ENCODE measurements at regions not wholly inside any gene's neighbourhood (a gene's known extent, or its start where the extent isn't known, plus 50 kb on each side); places are given as distances from the start of the nearest gene placed in this dataset.
A peak's percentile ranks its signal among the peaks of the same experiment; 100 is the strongest.
"Not testable (repeated sequence)": the region's sequence is repeated elsewhere in the genome, so short reads cannot be mapped to it uniquely, and the experiment has no call there.

DNA sequence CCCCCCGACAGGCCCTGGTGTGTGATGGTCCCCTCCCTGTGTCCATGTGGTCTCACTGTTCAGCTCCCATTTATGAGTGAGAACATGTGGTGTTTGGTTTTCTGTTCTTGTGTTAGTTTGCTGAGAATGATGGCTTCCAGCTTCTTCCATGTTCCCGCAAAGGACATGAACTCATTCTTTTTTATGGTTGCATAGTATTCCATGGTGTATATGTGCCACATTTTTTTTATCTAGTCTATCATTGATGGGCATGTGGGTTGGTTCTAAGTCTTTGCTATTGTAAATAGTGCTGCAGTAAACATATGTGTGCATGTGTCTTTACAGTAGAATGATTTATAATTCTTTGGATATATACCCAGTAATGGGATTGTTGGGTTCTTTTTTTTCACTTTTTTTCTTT, 117.9 kb downstream of the ARL4C start:
- DNase-seq; H3K27ac Mint-ChIP-seq; H3K36me3 Mint-ChIP-seq; H3K27me3 Mint-ChIP-seq; H3K9me3 Mint-ChIP-seq; ATAC-seq (ENCODE audit: low read depth); H3K4me3 Mint-ChIP-seq; H3K4me1 Mint-ChIP-seq: not testable (repeated sequence)
- POLR2A ChIA-PET, result interaction anchor here (0.7 kb wide), 1 partner anchor 17 kb away, joined by 5 read pairs; no protein-coding TSS in a partner anchor

DNA sequence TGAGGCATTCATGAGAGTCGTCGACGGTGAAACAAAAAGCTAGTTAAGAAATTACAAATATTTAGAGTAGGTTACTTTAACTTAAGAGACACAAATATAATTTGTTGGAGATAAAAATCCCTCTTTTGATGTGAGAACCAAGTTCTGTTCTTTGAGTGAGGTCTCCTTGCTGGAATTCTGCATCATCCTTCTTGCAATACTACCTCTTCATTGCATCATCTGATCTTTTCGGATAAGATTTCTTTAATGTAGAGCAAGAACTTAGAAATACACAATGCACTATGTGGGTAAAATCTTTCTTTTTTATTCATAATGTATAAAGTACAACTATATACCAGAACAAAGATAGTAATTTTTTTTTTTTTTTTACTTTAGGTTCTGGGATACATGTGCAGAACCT, 118.4 kb downstream of the ARL4C start:
- POLR2A ChIA-PET, result interaction anchor here (0.7 to 1.1 kb wide), 2 partner anchors 18 to 68 kb away, joined by 3 to 5 read pairs; no protein-coding TSS in a partner anchor
- H3K27me3 Mint-ChIP-seq, result no peaks in the 10 kb centered on the region
- H3K4me1 Mint-ChIP-seq, result peaks cover 6% of the 10 kb centered on the region
- DNase-seq (no peak), ATAC-seq (ENCODE audit: low read depth) (no peak)
- no peak overlapping the region for H3K27ac Mint-ChIP-seq
- no peak overlapping the region for H3K4me3 Mint-ChIP-seq
- H3K9me3 Mint-ChIP-seq, result no peaks in the 10 kb centered on the region
- H3K36me3 Mint-ChIP-seq, result peaks cover 5% of the 10 kb centered on the region

DNA sequence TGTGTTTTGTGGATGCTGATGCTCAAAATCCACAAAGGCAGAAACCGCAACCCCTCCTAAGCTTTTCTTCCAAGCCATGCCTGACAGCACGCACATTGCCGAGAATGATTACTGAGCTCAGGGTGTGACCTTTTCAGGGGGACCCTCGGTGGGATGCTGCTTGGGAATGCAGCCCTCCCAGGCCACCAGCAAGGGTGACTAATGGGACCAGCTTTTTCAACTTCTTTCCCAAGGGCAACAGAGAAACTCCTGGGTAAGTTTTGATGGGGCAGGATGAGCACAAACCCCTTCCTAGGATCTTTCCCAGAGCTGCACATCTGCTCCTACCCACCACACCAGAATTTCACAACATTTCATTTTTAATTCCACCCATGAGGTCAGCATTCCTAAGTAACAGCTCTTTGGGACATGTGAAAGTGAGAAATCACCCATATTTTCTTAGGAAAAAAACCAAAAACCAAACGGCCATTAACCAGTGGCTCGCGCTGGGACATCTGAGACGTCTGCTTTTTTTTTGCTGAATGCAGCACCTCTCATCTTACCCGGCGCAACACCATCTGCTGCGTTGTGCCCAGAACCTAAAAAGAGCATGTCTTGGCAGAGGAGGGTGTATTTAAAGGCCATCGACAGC, 119.0 kb downstream of the ARL4C start:
- no peaks in the 10 kb centered on the region for H3K9me3 Mint-ChIP-seq
- no peak overlapping the region for H3K4me3 Mint-ChIP-seq
- peaks cover 12% of the 10 kb centered on the region for H3K4me1 Mint-ChIP-seq
- H3K36me3 Mint-ChIP-seq, result peaks cover 7% of the 10 kb centered on the region
- ATAC-seq (ENCODE audit: low read depth) (no peak), DNase-seq (no peak)
- no peaks in the 10 kb centered on the region for H3K27me3 Mint-ChIP-seq
- H3K27ac Mint-ChIP-seq, result no peak overlapping the region
- POLR2A ChIA-PET, result interaction anchor here (1.1 kb wide), 1 partner anchor 69 kb away, joined by 3 read pairs; no protein-coding TSS in a partner anchor

DNA sequence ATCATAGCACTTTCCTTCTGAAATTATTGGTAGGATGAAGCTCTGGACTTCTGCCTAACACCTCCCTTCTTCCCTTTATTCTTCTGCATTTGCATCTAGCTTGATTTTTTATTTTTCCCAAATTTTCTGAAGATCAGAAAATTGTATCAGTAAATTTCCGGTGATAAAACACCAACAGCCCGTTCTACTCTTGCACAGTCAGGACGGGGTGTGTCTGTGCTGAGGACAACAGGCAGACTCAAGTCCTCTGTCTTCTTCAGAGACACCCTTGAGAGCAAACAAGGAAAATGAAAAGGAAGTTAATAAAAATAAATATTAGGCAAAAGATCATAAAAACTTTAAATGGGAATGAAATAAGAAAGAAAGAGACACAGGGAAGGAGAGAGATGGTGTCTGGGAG, 120.7 kb downstream of the ARL4C start:
- H3K4me3 Mint-ChIP-seq, result no peak overlapping the region
- ATAC-seq (ENCODE audit: low read depth) (no peak), DNase-seq (no peak)
- H3K27ac Mint-ChIP-seq, result no peak overlapping the region
- POLR2A ChIA-PET, result no interaction called here
- H3K36me3 Mint-ChIP-seq, result peaks cover 8% of the 10 kb centered on the region
- H3K27me3 Mint-ChIP-seq, result no peaks in the 10 kb centered on the region
- peaks cover 27% of the 10 kb centered on the region for H3K4me1 Mint-ChIP-seq
- no peaks in the 10 kb centered on the region for H3K9me3 Mint-ChIP-seq

DNA sequence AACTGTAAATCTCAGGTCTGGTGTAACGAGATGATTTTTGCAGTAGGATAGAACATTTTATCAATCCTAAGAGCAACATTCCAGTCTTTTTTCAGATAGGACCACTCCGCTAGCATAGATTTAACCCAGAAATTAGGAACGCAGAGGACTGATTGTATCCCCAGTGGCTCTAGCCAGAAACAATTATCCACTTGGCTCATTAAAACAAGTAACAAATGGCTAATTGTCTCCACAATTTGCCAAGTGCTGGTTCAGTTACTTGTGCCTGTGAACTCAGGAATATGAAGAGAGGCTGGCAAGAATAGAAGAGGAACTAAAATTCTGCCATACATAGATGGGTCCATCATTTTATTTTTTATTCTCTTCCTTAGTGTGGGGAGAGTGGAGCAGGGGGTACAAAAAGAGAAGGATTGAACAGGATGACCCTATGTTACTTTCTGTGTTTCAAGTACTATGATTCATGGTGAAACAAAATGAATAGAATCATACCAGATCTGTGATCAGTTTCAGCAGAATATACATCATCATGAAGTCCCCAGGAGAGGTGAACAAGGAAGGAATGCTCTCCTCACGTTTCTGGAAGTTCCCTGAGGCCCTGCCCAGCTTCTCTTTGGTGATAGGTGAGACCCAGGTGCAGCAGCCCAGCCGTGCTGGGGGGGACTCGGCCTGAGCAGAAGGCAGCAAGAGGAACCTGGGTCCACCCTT, 121.6 kb downstream of the ARL4C start:
- POLR2A ChIA-PET, result no interaction called here
- peaks cover 35% of the 10 kb centered on the region for H3K4me1 Mint-ChIP-seq
- no peak overlapping the region for H3K4me3 Mint-ChIP-seq
- no peak for ATAC-seq (ENCODE audit: low read depth)
- no peaks in the 10 kb centered on the region for H3K27me3 Mint-ChIP-seq
- H3K9me3 Mint-ChIP-seq, result no peaks in the 10 kb centered on the region
- no peak overlapping the region for H3K27ac Mint-ChIP-seq
- no peak for DNase-seq
- peaks cover 8% of the 10 kb centered on the region for H3K36me3 Mint-ChIP-seq

DNA sequence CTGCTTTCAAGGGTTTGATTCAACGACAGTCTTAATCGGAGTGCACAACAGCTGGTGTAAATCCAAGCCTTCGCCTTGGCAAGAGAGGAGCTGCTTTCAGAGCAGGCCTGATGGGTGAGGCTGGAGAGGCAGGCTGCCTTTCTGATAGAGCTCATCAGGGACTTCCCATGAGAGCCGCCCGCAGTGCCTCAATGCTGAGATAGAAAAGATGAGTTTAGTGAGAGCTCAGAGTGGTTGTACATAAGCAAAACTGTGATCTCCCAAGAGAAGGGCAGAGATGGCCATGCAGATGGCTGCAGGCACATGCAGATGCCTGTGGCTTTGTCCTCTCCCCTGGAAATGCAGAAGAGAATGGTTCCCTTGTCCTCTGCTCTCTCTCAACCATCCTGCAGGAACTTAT, 122.1 kb downstream of the ARL4C start:
- ATAC-seq (ENCODE audit: low read depth) (no peak), DNase-seq (no peak)
- H3K27me3 Mint-ChIP-seq, result no peaks in the 10 kb centered on the region
- peaks cover 40% of the 10 kb centered on the region for H3K4me1 Mint-ChIP-seq
- no peaks in the 10 kb centered on the region for H3K9me3 Mint-ChIP-seq
- POLR2A ChIA-PET, result interaction anchor here (2.3 to 3.3 kb wide), 2 partner anchors 80 to 121 kb away, joined by 10 to 17 read pairs; partner anchors contain the start of gene ARL4C
- no peak overlapping the region for H3K27ac Mint-ChIP-seq
- no peak overlapping the region for H3K4me3 Mint-ChIP-seq
- peaks cover 8% of the 10 kb centered on the region for H3K36me3 Mint-ChIP-seq

DNA sequence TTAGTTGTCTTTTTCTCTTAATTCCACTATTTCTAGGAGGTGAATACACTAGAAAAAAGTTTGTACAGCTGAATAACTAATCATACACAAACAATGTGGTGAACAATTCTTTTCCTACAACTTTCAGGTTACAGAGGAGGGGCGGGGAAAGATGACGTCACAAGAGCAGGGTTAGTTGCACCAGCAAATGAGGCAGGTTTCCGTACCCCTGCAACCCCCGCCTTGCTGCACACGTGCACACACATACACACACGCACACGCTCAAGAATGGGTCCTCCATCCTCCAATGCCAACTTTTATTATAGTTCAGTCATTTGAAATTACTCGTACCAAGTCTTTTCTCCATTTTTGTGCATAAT, 122.8 kb downstream of the ARL4C start:
- POLR2A ChIA-PET, result interaction anchor here (0.8 to 3.6 kb wide), 10 partner anchors 8 to 122 kb away, joined by 3 to 34 read pairs (median 7); partner anchors contain the start of gene ARL4C
- Mint-ChIP-seq H3K36me3 (peaks cover 5% of the 10 kb centered on the region), H3K4me1 (peaks cover 44% of the 10 kb centered on the region), H3K27ac (peak overlapping the region; percentile 88), H3K9me3 (no peaks in the 10 kb centered on the region), H3K27me3 (no peaks in the 10 kb centered on the region), H3K4me3 (no peak overlapping the region)
- DNase-seq, result no peak
- no peak for ATAC-seq (ENCODE audit: low read depth)

DNA sequence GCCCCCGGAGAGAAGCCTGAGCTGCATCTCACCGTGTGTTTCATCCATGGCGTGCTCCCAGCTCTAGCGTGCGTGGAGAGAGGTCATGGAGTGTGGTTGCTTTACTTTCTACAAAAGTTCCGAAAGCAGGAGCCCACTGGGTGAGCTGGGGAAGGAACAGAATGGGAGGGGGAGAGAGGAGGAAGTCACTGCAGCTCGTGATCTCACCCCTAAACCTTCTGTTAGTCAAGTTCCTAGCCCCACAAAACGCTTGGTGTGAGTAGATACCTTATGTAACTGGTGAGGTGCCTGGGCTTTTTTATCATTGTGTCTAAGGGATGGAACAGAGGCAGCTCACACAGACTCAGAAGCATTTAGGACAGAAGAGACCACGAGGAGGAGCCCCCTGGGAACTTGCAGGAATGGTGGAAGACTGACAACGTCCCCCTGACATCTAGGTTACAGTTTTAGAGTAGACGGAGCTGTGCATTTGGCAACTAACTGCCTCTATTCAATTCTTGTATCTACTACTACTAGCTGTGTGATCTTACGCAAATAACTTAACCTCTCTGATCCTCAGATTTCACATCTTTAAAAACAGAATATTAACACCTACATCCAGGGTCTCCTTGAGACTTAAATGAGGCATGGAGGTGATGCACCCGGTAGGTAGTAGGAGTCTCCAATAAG, 123.3 kb downstream of the ARL4C start:
- Mint-ChIP-seq H3K36me3 (peaks cover 3% of the 10 kb centered on the region), H3K27me3 (no peaks in the 10 kb centered on the region), H3K4me3 (peak overlapping the region; percentile 68), H3K27ac (peak overlapping the region; percentile 88), H3K9me3 (no peaks in the 10 kb centered on the region), H3K4me1 (peaks cover 49% of the 10 kb centered on the region)
- POLR2A ChIA-PET, result interaction anchor here (0.6 to 3.6 kb wide), 17 partner anchors 8 to 123 kb away, joined by 3 to 34 read pairs (median 5); partner anchors contain the start of gene ARL4C
- DNase-seq (no peak), ATAC-seq (ENCODE audit: low read depth) (peak; percentile 38)

DNA sequence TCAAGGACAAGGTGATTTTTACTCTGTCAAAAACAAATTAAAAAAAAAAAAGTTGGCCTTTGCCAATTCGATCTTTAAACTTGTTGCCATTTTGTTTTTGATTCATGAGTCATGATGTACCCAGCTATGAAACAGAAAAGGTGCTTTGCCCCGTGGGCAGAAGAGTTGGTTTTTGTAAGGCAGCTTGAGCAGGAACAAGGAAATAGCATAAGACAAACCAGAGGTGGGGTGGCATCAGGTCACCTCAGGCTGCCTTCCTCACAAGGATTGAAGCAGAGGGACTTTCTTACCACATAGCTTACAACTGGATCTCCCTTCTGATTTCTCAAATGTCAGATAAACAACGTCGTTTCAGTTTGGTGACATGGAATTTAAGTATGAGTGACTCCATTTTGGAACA, 123.8 kb downstream of the ARL4C start:
- peak; percentile 16 for ATAC-seq (ENCODE audit: low read depth)
- peaks cover 3% of the 10 kb centered on the region for H3K36me3 Mint-ChIP-seq

DNA sequence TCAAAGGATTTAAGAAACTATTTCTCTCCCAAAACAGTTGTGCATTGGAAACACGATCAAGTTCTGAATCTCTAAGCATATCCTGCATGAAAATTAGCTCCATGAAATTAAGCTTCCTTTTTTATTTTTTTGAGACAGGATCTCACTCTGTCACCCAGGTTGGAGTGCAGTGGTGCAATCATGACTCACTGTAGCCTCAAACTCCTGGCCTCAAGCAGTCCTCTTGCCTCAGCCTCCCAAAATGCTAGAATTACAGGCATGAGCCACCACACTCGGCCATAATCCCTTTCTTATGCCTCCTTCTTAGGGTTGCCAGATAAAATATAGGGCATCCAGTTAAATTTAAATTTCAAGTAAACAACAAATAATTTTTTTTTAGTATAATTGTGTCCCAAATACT, 124.4 kb downstream of the ARL4C start:
- Mint-ChIP-seq H3K9me3 (no peaks in the 10 kb centered on the region), H3K27me3 (no peaks in the 10 kb centered on the region), H3K4me1 (peaks cover 61% of the 10 kb centered on the region), H3K36me3 (peaks cover 3% of the 10 kb centered on the region), H3K27ac (peak overlapping the region; percentile 88), H3K4me3 (peak overlapping the region; percentile 68)
- POLR2A ChIA-PET, result interaction anchor here (0.6 to 3.6 kb wide), 19 partner anchors 10 to 124 kb away, joined by 3 to 34 read pairs (median 5); partner anchors contain the start of gene ARL4C
- DNase-seq (no peak), ATAC-seq (ENCODE audit: low read depth) (no peak)

More for the DNA sequence above, 123.8 kb downstream of the ARL4C start:
- POLR2A ChIA-PET, result interaction anchor here (0.6 to 3.6 kb wide), 16 partner anchors 9 to 123 kb away, joined by 3 to 34 read pairs (median 6); partner anchors contain the start of gene ARL4C
- Mint-ChIP-seq H3K9me3 (no peaks in the 10 kb centered on the region), H3K27me3 (no peaks in the 10 kb centered on the region), H3K27ac (peak overlapping the region; percentile 88), H3K4me1 (peaks cover 55% of the 10 kb centered on the region), H3K4me3 (peak overlapping the region; percentile 68)
- no peak for DNase-seq

DNA sequence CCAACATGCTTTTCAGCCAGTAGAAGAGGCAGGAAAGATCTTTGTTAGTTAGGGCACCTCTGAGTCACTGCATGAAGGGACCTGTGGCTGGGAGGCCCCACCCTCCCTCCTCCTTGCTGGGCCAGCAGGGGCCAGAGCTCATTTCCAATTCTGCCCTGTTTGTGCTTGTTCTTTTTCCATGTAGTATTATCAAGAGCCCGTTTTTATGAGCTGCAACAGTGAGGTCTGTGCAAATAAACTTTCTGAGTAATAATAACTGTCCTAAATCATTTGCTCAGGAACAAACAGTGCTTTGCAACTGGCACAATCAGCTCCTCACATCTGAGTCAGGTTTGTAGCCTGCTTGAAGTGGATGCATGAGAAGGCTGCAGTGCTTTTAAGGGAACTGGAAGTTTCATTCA, 128.0 kb downstream of the ARL4C start:
- DNase-seq (peak; percentile 53), ATAC-seq (ENCODE audit: low read depth) (peak; percentile 84)
- Mint-ChIP-seq H3K4me3 (peak overlapping the region; percentile 63), H3K27ac (peak overlapping the region; percentile 92), H3K4me1 (peaks cover 70% of the 10 kb centered on the region), H3K27me3 (no peaks in the 10 kb centered on the region), H3K36me3 (peaks cover 5% of the 10 kb centered on the region), H3K9me3 (no peaks in the 10 kb centered on the region)
- POLR2A ChIA-PET, result interaction anchor here (0.7 to 4.1 kb wide), 16 partner anchors 14 to 127 kb away, joined by 3 to 23 read pairs (median 5); partner anchors contain the start of gene ARL4C

DNA sequence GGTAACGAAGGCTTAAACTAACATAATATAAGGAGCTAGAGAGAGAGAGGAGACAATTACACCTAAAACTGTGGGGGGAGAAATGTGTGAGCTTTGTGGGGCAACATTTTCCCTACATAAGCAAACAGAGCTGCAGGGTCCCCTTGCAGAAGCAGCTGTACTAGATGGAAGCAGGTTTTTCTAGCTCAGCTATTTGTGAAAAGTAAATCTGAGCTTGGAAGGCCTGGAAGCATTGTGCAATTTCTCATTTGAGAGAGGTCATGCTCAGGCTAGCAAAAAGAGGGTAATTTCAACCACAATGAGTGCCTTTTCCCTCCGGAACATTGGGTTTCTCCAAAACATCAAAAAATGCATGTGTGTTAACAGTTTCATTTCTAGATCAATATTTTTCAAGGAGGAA, 130.0 kb downstream of the ARL4C start:
- H3K4me1 Mint-ChIP-seq, result peaks cover 50% of the 10 kb centered on the region
- peak overlapping the region; percentile 74 for H3K27ac Mint-ChIP-seq
- H3K36me3 Mint-ChIP-seq, result peaks cover 2% of the 10 kb centered on the region
- H3K9me3 Mint-ChIP-seq, result no peaks in the 10 kb centered on the region
- no peak for ATAC-seq (ENCODE audit: low read depth)
- peak overlapping the region; percentile 26 for H3K4me3 Mint-ChIP-seq
- no peak for DNase-seq
- no peaks in the 10 kb centered on the region for H3K27me3 Mint-ChIP-seq
- POLR2A ChIA-PET, result interaction anchor here (0.7 to 4.1 kb wide), 3 partner anchors 58 to 130 kb away, joined by 4 to 12 read pairs (median 4); partner anchors contain the start of gene ARL4C

DNA sequence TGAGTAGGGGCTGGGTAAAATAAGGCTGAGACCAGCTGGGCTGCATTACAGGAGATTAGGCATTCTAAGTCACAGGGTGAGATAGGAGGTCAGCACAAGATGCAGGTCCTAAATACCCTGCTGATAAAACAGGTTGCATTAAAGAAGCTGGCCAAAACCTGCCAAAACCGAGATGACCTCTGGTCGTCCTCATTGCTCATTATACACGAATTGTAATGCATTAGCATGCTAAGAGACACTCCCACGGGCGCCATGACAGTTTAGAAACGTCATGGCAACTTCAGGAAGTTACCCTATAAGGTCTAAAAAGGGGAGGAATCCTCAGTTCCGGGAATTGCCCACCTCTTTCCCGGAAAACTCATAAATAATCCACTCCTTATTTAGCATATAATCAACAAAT, 132.2 kb downstream of the ARL4C start:
- Mint-ChIP-seq H3K9me3 (peaks cover 6% of the 10 kb centered on the region), H3K27ac (no peak overlapping the region), H3K27me3 (no peaks in the 10 kb centered on the region), H3K4me3 (no peak overlapping the region), H3K4me1 (peaks cover 35% of the 10 kb centered on the region), H3K36me3 (peaks cover 12% of the 10 kb centered on the region)
- POLR2A ChIA-PET, result no interaction called here
- ATAC-seq (ENCODE audit: low read depth) (no peak), DNase-seq (no peak)

Measured in activated naive CD8-positive, alpha-beta T cell treated with anti-CD3 and anti-CD28 coated beads, Interleukin-2, amount 10 ng/mL, durations not matched to agents 7 days and 5 days (primary cell).